Endothelial cell (in vitro differentiated cells): ENCODE measurements at regions not wholly inside any gene's neighbourhood (a gene's known extent, or its start where the extent isn't known, plus 50 kb on each side); places are given as distances from the start of the nearest gene placed in this dataset.

Experiments used
- DNase-seq: peaks from one replicate; pipeline ENCODE4 v3.0.0; 2021; ENCODE audit warnings: low spot score
- H3K27ac Mint-ChIP-seq: one replicate; pipeline ENCODE4 v1.8.0; 2021; ENCODE audit warnings: mixed read lengths, inconsistent platforms; ENCODE audit not compliant: unreplicated experiment
- H3K27me3 Mint-ChIP-seq: one replicate; pipeline ENCODE4 v1.8.0; 2021; ENCODE audit warnings: mild to moderate bottlenecking, moderate library complexity, mixed read lengths, inconsistent platforms; ENCODE audit not compliant: unreplicated experiment
- H3K36me3 Mint-ChIP-seq: one replicate; pipeline ENCODE4 v1.8.0; 2021; ENCODE audit warnings: mild to moderate bottlenecking, low read depth, mixed read lengths, inconsistent platforms; ENCODE audit not compliant: unreplicated experiment
- H3K4me1 Mint-ChIP-seq: one replicate; pipeline ENCODE4 v1.8.0; 2021; ENCODE audit warnings: mild to moderate bottlenecking, mixed read lengths, inconsistent platforms; ENCODE audit not compliant: unreplicated experiment
- H3K4me3 Mint-ChIP-seq: one replicate; pipeline ENCODE4 v1.8.0; 2021; ENCODE audit warnings: mild to moderate bottlenecking, mixed read lengths, inconsistent platforms; ENCODE audit not compliant: unreplicated experiment
- H3K9me3 Mint-ChIP-seq: one replicate; pipeline ENCODE4 v1.8.0; 2021; ENCODE audit warnings: mixed read lengths, inconsistent platforms; ENCODE audit not compliant: unreplicated experiment
- CTCF ChIP-seq: fragments of 200-600 bp; sonication (generic); IDR thresholded peaks from one replicate; pipeline ENCODE4 v1.5.0; 2021; ENCODE audit warnings: antibody characterized with exemption; ENCODE audit not compliant: unreplicated experiment

DNA sequence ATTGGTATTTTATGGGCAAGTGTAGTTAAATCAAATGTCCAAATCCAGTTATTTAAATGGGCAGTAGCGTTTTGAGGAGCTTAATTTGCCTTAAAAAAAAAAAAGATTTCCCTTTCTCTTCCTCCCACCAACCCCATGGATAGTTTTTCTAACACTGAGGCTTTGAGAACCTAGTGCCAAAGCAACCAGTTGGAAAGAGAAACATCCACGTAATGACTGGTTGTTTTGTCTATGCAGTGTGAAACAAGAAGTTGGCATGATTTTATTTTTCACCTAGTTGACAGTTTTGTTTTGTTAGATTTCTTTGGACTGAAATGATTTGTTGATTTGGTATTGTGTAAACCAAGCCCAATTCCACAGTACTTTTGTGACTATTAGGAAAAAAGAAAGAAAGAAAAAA lies 170.0 kb downstream of the SOX2 start:
- H3K4me3 Mint-ChIP-seq = no peak overlapping the region
- DNase-seq = no peak
- no peaks in the 10 kb centered on the region for H3K36me3 Mint-ChIP-seq
- TF ChIP-seq CTCF = no peak
- no peaks in the 10 kb centered on the region for H3K9me3 Mint-ChIP-seq
- no peaks in the 10 kb centered on the region for H3K27me3 Mint-ChIP-seq
- no peak overlapping the region for H3K27ac Mint-ChIP-seq
- H3K4me1 Mint-ChIP-seq = no peaks in the 10 kb centered on the region

GRCh38 chr3:181885868-181886630 lies 174.3 kb downstream of the SOX2 start:
- H3K36me3 Mint-ChIP-seq = no peaks in the 10 kb centered on the region
- DNase-seq = no peak
- H3K4me3 Mint-ChIP-seq = no peak overlapping the region
- no peak for TF ChIP-seq CTCF
- no peak overlapping the region for H3K27ac Mint-ChIP-seq
- H3K27me3 Mint-ChIP-seq = no peaks in the 10 kb centered on the region
- H3K9me3 Mint-ChIP-seq = no peaks in the 10 kb centered on the region
- H3K4me1 Mint-ChIP-seq = no peaks in the 10 kb centered on the region

DNA sequence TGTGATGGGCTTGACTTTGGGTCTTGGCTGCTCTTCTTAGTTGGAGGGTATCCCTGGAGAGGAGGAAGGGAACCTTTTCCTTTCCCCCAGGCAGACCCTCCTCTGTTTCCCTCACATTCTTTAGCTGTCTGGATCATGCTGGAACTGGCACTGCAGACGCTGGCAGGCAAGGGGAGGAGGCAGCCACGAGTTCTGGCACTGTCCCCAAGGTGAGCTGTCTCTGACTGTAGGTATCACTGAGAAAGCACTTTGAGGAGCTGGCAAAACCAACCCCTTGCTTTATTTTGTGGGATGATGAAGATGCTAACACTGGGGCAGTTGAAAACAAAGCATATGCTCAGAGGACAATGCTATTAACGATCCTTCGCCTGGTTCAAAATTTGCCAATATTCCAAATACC lies 175.0 kb downstream of the SOX2 start:
- DNase-seq = no peak
- TF ChIP-seq CTCF = no peak
- Mint-ChIP-seq H3K4me3 (no peak overlapping the region), H3K27me3 (no peaks in the 10 kb centered on the region), H3K4me1 (no peaks in the 10 kb centered on the region), H3K36me3 (no peaks in the 10 kb centered on the region), H3K27ac (no peak overlapping the region), H3K9me3 (no peaks in the 10 kb centered on the region)

GRCh38 chr3:181887685-181888084 lies 176.0 kb downstream of the SOX2 start:
- Mint-ChIP-seq H3K27me3 (no peaks in the 10 kb centered on the region), H3K36me3 (no peaks in the 10 kb centered on the region), H3K4me1 (no peaks in the 10 kb centered on the region), H3K9me3 (no peaks in the 10 kb centered on the region), H3K4me3 (no peak overlapping the region), H3K27ac (no peak overlapping the region)
- DNase-seq = no peak
- no peak for TF ChIP-seq CTCF

DNA sequence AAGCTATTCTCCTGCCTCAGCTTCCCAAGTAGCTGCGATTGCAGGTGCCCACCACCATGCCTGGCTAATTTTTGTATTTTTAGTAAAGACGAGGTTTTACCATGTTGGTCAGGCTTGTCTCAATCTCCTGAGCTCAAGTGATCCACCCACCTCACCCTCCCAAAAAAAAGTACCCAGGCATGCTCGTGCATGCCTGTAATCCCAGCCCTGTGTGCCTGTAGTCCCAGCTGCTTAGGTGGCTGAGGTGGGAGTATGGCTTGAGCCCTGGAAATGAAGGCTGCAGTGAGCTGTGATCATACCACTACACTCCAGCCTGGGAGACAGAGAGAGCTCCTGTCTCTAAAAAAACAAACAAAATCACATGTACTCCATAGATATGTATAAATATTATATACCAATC lies 176.5 kb downstream of the SOX2 start:
- no peak overlapping the region for H3K27ac Mint-ChIP-seq
- no peak overlapping the region for H3K4me3 Mint-ChIP-seq
- no peaks in the 10 kb centered on the region for H3K36me3 Mint-ChIP-seq
- no peaks in the 10 kb centered on the region for H3K4me1 Mint-ChIP-seq
- no peaks in the 10 kb centered on the region for H3K9me3 Mint-ChIP-seq
- no peak for DNase-seq
- TF ChIP-seq CTCF = no peak
- H3K27me3 Mint-ChIP-seq = no peaks in the 10 kb centered on the region
